ENCODE measurements at regions not wholly inside any gene's neighbourhood (a gene's known extent, or its start where the extent isn't known, plus 50 kb on each side); places are given as distances from the start of the nearest gene placed in this dataset.

DNA sequence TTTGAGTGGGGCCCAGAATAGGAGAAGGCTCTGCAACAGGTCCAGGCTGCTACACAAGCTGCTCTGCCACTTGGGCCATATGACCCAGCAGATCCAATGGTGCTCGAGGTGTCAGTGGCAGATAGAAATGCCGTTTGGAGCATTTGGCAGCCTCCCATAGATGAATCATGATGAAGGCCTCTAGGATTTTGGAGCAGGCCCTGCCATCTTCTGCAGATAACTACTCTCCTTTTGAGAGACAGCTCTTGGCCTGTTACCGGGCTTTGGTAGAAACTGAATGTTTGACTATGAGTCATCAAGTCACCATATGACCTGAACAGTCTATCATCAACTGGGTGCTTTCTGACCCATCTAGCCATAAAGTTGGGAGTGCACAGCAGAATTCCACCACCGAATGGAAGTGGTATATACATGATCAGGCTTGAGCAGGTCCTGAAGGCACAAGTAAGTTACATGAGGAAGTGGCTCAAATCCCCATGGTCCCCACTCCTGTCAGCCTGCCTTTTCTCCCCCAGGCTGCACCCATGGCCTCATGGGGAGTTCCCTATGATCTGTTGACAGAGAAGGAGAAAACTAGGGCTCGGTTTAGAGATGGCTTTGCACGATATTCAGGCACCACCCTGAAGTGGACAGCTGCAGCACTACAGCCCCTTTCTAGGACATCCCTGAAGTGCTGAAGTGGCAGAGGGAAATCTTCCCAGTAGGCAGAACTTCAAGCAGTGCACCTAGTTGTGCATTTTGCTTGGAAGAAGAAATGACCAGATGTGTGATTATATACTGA is 971.4 kb downstream of the MCTP2 start:
- TF ChIP-seq, protein P1, sequence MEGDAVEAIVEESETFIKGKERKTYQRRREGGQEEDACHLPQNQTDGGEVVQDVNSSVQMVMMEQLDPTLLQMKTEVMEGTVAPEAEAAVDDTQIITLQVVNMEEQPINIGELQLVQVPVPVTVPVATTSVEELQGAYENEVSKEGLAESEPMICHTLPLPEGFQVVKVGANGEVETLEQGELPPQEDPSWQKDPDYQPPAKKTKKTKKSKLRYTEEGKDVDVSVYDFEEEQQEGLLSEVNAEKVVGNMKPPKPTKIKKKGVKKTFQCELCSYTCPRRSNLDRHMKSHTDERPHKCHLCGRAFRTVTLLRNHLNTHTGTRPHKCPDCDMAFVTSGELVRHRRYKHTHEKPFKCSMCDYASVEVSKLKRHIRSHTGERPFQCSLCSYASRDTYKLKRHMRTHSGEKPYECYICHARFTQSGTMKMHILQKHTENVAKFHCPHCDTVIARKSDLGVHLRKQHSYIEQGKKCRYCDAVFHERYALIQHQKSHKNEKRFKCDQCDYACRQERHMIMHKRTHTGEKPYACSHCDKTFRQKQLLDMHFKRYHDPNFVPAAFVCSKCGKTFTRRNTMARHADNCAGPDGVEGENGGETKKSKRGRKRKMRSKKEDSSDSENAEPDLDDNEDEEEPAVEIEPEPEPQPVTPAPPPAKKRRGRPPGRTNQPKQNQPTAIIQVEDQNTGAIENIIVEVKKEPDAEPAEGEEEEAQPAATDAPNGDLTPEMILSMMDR (optimal IDR thresholded peaks at IDR 0.05 in 1 of 3, IDR thresholded peaks at IDR 0.05 in 1 of 3, conservative IDR thresholded peaks at IDR 0.05 in 1 of 3; ENCODE audit: extremely low read depth in 1 of 3, insufficient read depth in 2 of 3, low read length in 3 of 3) = no peak
- no peak for TF ChIP-seq EZH2 (IDR thresholded peaks at IDR 0.05; ENCODE audit: low read length)

Data from keratinocyte (primary cell).